ENCODE measurements at regions not wholly inside any gene's neighbourhood (a gene's known extent, or its start where the extent isn't known, plus 50 kb on each side); places are given as distances from the start of the nearest gene placed in this dataset.

DNA sequence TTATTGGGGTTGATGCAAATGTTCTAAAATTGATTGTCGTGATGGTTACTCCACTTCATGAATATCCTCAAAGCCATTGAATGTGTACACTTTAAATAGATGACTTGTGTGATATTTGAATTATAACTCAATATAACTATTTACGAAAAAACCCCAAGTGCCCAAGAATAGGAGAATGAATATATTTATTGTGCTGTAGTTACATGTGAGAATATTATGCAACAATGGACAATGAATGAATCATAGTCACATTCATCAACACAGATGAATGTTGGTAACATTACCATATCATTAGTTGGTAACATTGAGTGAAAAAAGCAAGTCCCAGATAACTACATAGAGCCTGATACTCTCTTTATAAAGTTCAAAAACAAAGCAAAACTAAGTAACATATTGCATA, 127.8 kb upstream of the UBL3 start:
- TF ChIP-seq, protein P1, sequence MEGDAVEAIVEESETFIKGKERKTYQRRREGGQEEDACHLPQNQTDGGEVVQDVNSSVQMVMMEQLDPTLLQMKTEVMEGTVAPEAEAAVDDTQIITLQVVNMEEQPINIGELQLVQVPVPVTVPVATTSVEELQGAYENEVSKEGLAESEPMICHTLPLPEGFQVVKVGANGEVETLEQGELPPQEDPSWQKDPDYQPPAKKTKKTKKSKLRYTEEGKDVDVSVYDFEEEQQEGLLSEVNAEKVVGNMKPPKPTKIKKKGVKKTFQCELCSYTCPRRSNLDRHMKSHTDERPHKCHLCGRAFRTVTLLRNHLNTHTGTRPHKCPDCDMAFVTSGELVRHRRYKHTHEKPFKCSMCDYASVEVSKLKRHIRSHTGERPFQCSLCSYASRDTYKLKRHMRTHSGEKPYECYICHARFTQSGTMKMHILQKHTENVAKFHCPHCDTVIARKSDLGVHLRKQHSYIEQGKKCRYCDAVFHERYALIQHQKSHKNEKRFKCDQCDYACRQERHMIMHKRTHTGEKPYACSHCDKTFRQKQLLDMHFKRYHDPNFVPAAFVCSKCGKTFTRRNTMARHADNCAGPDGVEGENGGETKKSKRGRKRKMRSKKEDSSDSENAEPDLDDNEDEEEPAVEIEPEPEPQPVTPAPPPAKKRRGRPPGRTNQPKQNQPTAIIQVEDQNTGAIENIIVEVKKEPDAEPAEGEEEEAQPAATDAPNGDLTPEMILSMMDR (conservative IDR thresholded peaks at IDR 0.05 in 1 of 2, IDR thresholded peaks at IDR 0.05 in 1 of 2; ENCODE audit: low read depth in 1 of 2, low read length in 2 of 2) = no peak
- TF ChIP-seq EZH2 (IDR thresholded peaks at IDR 0.05; ENCODE audit: low read length, missing control alignments) = no peak

All from fibroblast of lung (primary cell).